Body of pancreas (tissue), 4 donors: ENCODE measurements at regions not wholly inside any gene's neighbourhood (a gene's known extent, or its start where the extent isn't known, plus 50 kb on each side); places are given as distances from the start of the nearest gene placed in this dataset.
"Not testable (repeated sequence)": the region's sequence is repeated elsewhere in the genome, so short reads cannot be mapped to it uniquely, and the experiment has no call there.

ENCODE experiments used
- ATAC-seq: fragments of 150-250 bp; one replicate; pipeline ENCODE4 v1.9.1; 2016
- DNase-seq, 4 donors: peaks; one replicate each; pipeline ENCODE4 v3.0.0-alpha.2; 2019
- H3K27ac ChIP-seq, 4 donors: fragments of 200-600 bp; sonication (generic); 1 replicate in 3 of 4; 2 replicates in 1 of 4; pipeline versions ENCODE4 v1.5.1 to v1.6.1; 2016 to 2019; ENCODE audit warnings: mild to moderate bottlenecking in 1 of 4, mixed read lengths in 1 of 4, moderate library complexity in 1 of 4
- H3K27me3 ChIP-seq, 2 donors: fragments of 200-600 bp; sonication (generic); one replicate each; pipeline ENCODE4 v1.6.0; 2016; ENCODE audit warnings: mild to moderate bottlenecking in 1 of 2
- H3K36me3 ChIP-seq, 2 donors: fragments of 200-600 bp; sonication (generic); replicated peaks in 1 of 2; 2 replicates each; pipeline ENCODE4 v1.5.1; 2016; ENCODE audit warnings: low read depth in 2 of 2; ENCODE audit not compliant: insufficient read depth in 1 of 2
- H3K4me1 ChIP-seq: fragments of 200-600 bp; sonication (generic); one replicate; pipeline ENCODE4 v1.6.0; 2016
- H3K4me3 ChIP-seq, 2 donors: fragments of 200-600 bp; sonication (generic); 1 replicate in 1 of 2; 2 replicates in 1 of 2; pipeline ENCODE4 v1.5.1; 2016 to 2019
- H3K9me3 ChIP-seq, 3 donors: fragments of 200-600 bp; sonication (generic); 1 replicate in 2 of 3; 2 replicates in 1 of 3; pipeline ENCODE4 v1.5.1; 2016
- CTCF ChIP-seq, 7 experiments: fragments of 450-650 bp in 4 of 7; fragments of 200-600 bp in 3 of 7; sonication (generic) in 3 of 7; IDR thresholded peaks; one replicate each; pipeline ENCODE4 v1.5.1; 2016 to 2019; ENCODE audit warnings: antibody characterized with exemption in 7 of 7
- POLR2A ChIP-seq, 3 donors: fragments of 450-650 bp; IDR thresholded peaks; one replicate each; pipeline ENCODE4 v1.6.1; 2016; ENCODE audit warnings: antibody characterized with exemption in 3 of 3, mild to moderate bottlenecking in 2 of 3
- WGBS, 2 donors: methylation state at CpG; one replicate each; pipeline ENCODE4 v1.1.5; 2017; 5-methylcytosine and 5-hydroxymethylcytosine counted together
- intact Hi-C: fragments of 100-400 bp; cut with DNase I; formaldehyde crosslinking; loops from one replicate; pipeline ENCODE4 v1.15.1; 2023

GRCh38 chr7:155396661-155397060, 61.3 kb upstream of the EN2 start:
- no peak for TF ChIP-seq POLR2A (IDR thresholded peaks at IDR 0.05)
- TF ChIP-seq CTCF (IDR thresholded peaks at IDR 0.05), result no peak
- Histone ChIP-seq H3K4me1 (no peaks in the 10 kb centered on the region), H3K27ac (no peak overlapping the region), H3K36me3 (no peaks in the 10 kb centered on the region), H3K9me3 (no peaks in the 10 kb centered on the region), H3K4me3 (no peak overlapping the region), H3K27me3 (no peaks in the 10 kb centered on the region)
- no peak for ATAC-seq
- DNase-seq, result no peak
- intact Hi-C loops, result no loop called here
- 83 to 88% methylated on average over 12 to 16 of the region's 16 CpGs for WGBS, 2 donors

- H3K4me1 ChIP-seq, H3K36me3 ChIP-seq, H3K27ac ChIP-seq, DNase-seq, H3K9me3 ChIP-seq, ATAC-seq, intact Hi-C loops, H3K4me3 ChIP-seq, H3K27me3 ChIP-seq: not testable (repeated sequence)
- 71 to 88% methylated on average over 14 to 23 of the region's 49 CpGs for WGBS, 2 donors
Measured at GRCh38 chr7:155397758-155398714, 59.9 kb upstream of the EN2 start.

GRCh38 chr7:155398944-155399343, 59.0 kb upstream of the EN2 start:
- DNase-seq (no peak), ATAC-seq (no peak)
- WGBS, 2 donors, result 50 to 71% methylated on average over 8 to 12 of the region's 14 CpGs
- intact Hi-C loops, result no loop called here
- Histone ChIP-seq H3K36me3 (no peaks in the 10 kb centered on the region), H3K9me3 (peaks cover 0 to 8% (median 0%) of the 10 kb centered on the region in 3 donors), H3K27me3 (no peaks in the 10 kb centered on the region), H3K4me1 (no peaks in the 10 kb centered on the region), H3K4me3 (no peak overlapping the region), H3K27ac (no peak overlapping the region)
- TF ChIP-seq POLR2A (IDR thresholded peaks at IDR 0.05) (no peak), CTCF (IDR thresholded peaks at IDR 0.05) (no peak)

- H3K27me3 ChIP-seq, result no peaks in the 10 kb centered on the region
- no peak for DNase-seq
- H3K4me3 ChIP-seq, result no peak overlapping the region
- ATAC-seq, result no peak
- H3K4me1 ChIP-seq, result no peaks in the 10 kb centered on the region
- peaks cover 0 to 8% (median 0%) of the 10 kb centered on the region in 3 donors for H3K9me3 ChIP-seq
- intact Hi-C loops, result no loop called here
- 71 to 82% methylated on average over 12 to 14 of the region's 14 CpGs for WGBS, 2 donors
- H3K27ac ChIP-seq, result no peak overlapping the region
- no peaks in the 10 kb centered on the region for H3K36me3 ChIP-seq
- no peak for TF ChIP-seq POLR2A (IDR thresholded peaks at IDR 0.05)
Measured at GRCh38 chr7:155399577-155399976, 58.4 kb upstream of the EN2 start.

GRCh38 chr7:155401231-155401630, 56.7 kb upstream of the EN2 start:
- Histone ChIP-seq H3K36me3 (no peaks in the 10 kb centered on the region), H3K27ac (no peak overlapping the region), H3K4me3 (no peak overlapping the region), H3K9me3 (peaks cover 0 to 8% (median 0%) of the 10 kb centered on the region in 3 donors), H3K27me3 (peaks cover 0 to 13% of the 10 kb centered on the region in 2 donors), H3K4me1 (no peaks in the 10 kb centered on the region)
- TF ChIP-seq CTCF (IDR thresholded peaks at IDR 0.05) (no peak), POLR2A (IDR thresholded peaks at IDR 0.05) (no peak)
- 46 to 55% methylated on average over 7 to 8 of the region's 8 CpGs for WGBS, 2 donors
- DNase-seq (no peak), ATAC-seq (no peak)
- intact Hi-C loops, result no loop called here
